DND-41 (cell line): ENCODE measurements at regions not wholly inside any gene's neighbourhood (a gene's known extent, or its start where the extent isn't known, plus 50 kb on each side); places are given as distances from the start of the nearest gene placed in this dataset.

Source experiments
- EZH2 ChIP-seq: IDR thresholded peaks from 3 replicates; pipeline ENCODE4 v1.6.1; 2012; ENCODE audit warnings: borderline replicate concordance, low read depth, mild to moderate bottlenecking, moderate library complexity, low read length, inconsistent platforms; ENCODE audit not compliant: severe bottlenecking
- TF ChIP-seq, protein P1 (sequence below): IDR thresholded peaks from 2 replicates; pipeline ENCODE4 v1.5.1; 2012; ENCODE audit warnings: borderline replicate concordance, low read length, moderate library complexity, mild to moderate bottlenecking; ENCODE audit not compliant: poor library complexity, severe bottlenecking; ENCODE audit errors: extremely low read depth

DNA sequence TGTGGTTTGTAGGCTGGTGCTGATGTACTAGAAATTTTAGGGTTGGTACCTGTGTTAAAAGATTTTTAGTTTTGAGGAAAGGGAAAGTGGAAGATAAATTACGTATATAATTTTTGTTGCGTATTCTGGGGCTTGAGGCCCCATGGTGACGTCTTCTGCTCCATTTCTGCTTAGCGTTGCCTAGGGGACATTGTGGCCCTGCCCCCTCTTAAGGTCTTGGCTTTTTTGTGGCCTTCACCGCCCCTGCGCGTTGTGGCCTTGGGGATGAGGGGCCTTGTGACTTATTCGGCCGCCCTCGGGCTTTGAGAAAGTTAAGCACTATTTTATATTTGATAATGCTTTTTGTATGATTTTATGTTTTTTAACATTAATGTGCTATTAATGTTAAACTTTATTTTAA, 182.0 kb downstream of the KLF13 start:
- TF ChIP-seq, protein P1, sequence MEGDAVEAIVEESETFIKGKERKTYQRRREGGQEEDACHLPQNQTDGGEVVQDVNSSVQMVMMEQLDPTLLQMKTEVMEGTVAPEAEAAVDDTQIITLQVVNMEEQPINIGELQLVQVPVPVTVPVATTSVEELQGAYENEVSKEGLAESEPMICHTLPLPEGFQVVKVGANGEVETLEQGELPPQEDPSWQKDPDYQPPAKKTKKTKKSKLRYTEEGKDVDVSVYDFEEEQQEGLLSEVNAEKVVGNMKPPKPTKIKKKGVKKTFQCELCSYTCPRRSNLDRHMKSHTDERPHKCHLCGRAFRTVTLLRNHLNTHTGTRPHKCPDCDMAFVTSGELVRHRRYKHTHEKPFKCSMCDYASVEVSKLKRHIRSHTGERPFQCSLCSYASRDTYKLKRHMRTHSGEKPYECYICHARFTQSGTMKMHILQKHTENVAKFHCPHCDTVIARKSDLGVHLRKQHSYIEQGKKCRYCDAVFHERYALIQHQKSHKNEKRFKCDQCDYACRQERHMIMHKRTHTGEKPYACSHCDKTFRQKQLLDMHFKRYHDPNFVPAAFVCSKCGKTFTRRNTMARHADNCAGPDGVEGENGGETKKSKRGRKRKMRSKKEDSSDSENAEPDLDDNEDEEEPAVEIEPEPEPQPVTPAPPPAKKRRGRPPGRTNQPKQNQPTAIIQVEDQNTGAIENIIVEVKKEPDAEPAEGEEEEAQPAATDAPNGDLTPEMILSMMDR = no peak
- TF ChIP-seq EZH2 = no peak
